ENCODE measurements at regions not wholly inside any gene's neighbourhood (a gene's known extent, or its start where the extent isn't known, plus 50 kb on each side); places are given as distances from the start of the nearest gene placed in this dataset.

DNA sequence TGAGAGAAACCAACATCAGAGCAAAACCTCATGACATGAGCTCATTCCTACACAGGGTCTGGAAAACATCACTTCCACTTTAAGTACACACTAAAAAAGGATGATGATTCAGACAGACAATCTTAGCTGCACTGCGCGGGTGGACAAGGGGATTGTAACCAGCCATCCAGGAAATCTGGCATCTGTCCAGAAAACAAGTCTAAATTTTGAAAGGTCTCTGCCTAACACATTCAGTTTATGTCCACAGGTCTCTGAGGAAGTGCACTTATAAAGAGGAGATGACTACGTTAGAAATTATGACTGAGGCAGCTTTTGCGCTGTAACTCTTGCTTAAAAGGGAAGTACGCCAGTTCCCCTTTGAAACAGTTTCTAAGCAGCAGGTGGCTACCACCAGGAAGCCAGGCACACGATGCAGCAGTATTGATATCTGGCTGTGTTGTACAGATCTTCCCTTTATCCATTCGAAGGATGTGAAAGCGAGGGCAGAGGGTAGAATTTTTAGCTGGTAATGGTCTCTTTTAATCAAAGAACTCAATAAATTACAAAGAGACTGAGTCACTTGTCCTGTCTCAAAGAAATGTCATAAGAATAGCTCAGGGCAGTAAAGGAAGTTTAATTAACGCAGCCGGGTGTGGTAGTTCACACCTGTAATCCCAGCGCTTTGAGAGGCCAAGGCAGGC, 128.0 kb downstream of the SETD4 start:
- Histone ChIP-seq H3K36me3 (ENCODE audit: control insufficient read depth in 1 of 2, insufficient read depth in 2 of 2, low read length in 2 of 2) (no peaks in the 10 kb centered on the region), H3K4me1 (ENCODE audit: control insufficient read depth in 1 of 2, insufficient read depth in 2 of 2, low read length in 2 of 2) (peaks cover 3 to 12% of the 10 kb centered on the region in 2 donors), H3K27ac (ENCODE audit: low read length) (peak overlapping the region; percentile 55), H3K27me3 (ENCODE audit: low read depth, low read length) (no peaks in the 10 kb centered on the region), H3K4me3 (ENCODE audit: low read depth in 1 of 2, low read length in 2 of 2) (no peak overlapping the region), H3K9me3 (ENCODE audit: control insufficient read depth in 1 of 2, low read length in 2 of 2) (no peaks in the 10 kb centered on the region)

DNA sequence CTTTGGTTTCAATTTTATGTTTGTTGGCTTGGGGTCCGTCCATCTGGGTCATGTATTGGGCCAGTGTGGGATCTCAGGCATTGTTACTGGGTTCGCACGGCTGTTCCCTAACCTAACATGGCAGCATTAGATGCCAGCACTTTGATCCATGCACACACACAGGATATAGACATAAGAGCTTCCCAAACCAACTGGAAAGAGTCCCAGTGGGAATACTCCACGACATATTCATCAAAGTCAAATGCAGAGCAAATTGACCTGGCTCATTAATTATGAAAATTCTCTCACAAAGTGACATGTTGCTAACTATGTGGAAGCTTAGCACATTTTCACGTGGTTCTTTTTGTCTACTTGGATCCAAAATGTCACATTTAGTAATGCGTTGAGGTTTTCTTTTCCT, 130.4 kb downstream of the SETD4 start:
- Histone ChIP-seq H3K4me1 (ENCODE audit: control insufficient read depth in 1 of 2, insufficient read depth in 2 of 2, low read length in 2 of 2) (peaks cover 3 to 12% of the 10 kb centered on the region in 2 donors), H3K9me3 (ENCODE audit: control insufficient read depth in 1 of 2, low read length in 2 of 2) (no peaks in the 10 kb centered on the region), H3K4me3 (ENCODE audit: low read depth in 1 of 2, low read length in 2 of 2) (no peak overlapping the region), H3K27ac (ENCODE audit: low read length) (no peak overlapping the region), H3K27me3 (ENCODE audit: low read depth, low read length) (no peaks in the 10 kb centered on the region), H3K36me3 (ENCODE audit: control insufficient read depth in 1 of 2, insufficient read depth in 2 of 2, low read length in 2 of 2) (no peaks in the 10 kb centered on the region)

DNA sequence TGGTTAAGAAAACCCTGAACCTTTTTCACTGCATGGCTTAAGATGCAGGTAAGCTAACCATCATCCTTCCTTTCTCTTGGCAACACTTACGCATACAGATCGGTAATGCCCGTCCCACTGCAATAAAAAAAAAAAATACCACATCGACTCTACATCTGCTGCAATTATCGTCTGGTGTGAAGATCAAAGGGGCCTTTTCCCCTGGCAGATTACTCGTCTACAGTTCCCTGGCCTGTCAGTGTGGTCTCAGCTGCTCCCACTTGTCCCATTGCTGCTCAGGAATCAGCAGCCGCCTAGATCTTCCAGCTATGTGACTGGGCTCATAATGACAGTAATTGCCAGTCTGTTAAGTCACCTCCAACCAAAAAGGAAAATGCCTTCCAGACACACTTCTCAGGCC, 133.1 kb downstream of the SETD4 start:
- H3K4me3 ChIP-seq (ENCODE audit: low read depth in 1 of 2, low read length in 2 of 2) = no peak overlapping the region
- no peaks in the 10 kb centered on the region for H3K9me3 ChIP-seq (ENCODE audit: control insufficient read depth in 1 of 2, low read length in 2 of 2)
- peaks cover 0 to 2% of the 10 kb centered on the region in 2 donors for H3K4me1 ChIP-seq (ENCODE audit: control insufficient read depth in 1 of 2, insufficient read depth in 2 of 2, low read length in 2 of 2)
- no peaks in the 10 kb centered on the region for H3K36me3 ChIP-seq (ENCODE audit: control insufficient read depth in 1 of 2, insufficient read depth in 2 of 2, low read length in 2 of 2)
- H3K27ac ChIP-seq (ENCODE audit: low read length) = no peak overlapping the region
- no peaks in the 10 kb centered on the region for H3K27me3 ChIP-seq (ENCODE audit: low read depth, low read length)

DNA sequence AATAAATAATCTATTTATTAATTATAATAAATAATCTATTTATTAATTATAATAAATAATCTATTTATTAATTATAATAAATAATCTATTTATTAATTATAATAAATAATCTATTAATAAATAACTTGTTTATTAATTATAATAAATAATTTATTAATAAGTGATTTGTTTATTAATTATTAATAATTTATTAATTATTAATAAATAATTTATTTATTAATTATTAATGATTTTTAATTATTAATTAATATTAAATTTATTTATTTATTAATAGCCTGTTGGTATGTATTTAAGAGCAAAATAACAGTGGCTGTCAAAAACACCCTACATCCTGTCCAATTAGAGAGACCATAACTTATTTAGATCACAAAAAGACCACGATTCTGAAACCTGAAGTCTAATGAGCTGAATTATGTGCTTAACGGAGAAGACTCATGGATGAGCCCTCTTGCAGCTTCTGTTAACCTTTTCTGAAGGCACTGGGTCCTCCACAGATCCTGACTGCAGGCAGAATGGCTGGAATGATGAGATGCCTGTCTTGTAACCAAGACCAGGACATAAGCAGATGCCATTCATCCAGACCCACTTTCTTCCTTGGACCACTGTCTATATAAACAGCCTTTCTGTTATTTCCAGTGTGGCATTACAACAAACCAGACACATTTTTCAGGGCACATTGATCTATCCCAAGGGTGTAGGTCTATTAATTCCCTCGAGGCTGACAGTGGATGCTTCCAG, 134.2 kb downstream of the SETD4 start:
- Histone ChIP-seq H3K27me3 (ENCODE audit: low read depth, low read length) (no peaks in the 10 kb centered on the region), H3K36me3 (ENCODE audit: control insufficient read depth in 1 of 2, insufficient read depth in 2 of 2, low read length in 2 of 2) (no peaks in the 10 kb centered on the region), H3K4me1 (ENCODE audit: control insufficient read depth in 1 of 2, insufficient read depth in 2 of 2, low read length in 2 of 2) (no peaks in the 10 kb centered on the region), H3K4me3 (ENCODE audit: low read depth in 1 of 2, low read length in 2 of 2) (no peak overlapping the region), H3K27ac (ENCODE audit: low read length) (no peak overlapping the region), H3K9me3 (ENCODE audit: control insufficient read depth in 1 of 2, low read length in 2 of 2) (no peaks in the 10 kb centered on the region)

DNA sequence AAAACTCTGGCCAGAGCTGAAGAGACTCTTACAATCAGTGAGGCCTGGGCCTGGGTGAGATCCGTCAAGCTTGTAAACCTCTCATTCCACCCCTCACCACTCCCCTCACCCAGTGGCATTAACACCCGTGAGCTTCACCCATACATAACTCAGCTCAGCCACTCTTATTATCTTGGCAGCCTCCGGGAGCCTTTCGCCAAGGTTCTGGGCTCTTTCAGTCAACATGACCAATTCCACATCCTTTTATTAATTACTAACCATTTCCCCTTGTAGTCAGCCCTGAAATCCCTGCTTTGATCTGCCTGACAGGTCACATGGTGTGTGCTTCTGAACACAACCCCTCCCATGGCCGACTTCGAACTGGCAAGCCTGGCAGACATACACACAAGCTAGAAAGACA, 134.8 kb downstream of the SETD4 start:
- Histone ChIP-seq H3K27me3 (ENCODE audit: low read depth, low read length) (no peaks in the 10 kb centered on the region), H3K9me3 (ENCODE audit: control insufficient read depth in 1 of 2, low read length in 2 of 2) (no peaks in the 10 kb centered on the region), H3K4me3 (ENCODE audit: low read depth in 1 of 2, low read length in 2 of 2) (no peak overlapping the region), H3K4me1 (ENCODE audit: control insufficient read depth in 1 of 2, insufficient read depth in 2 of 2, low read length in 2 of 2) (no peaks in the 10 kb centered on the region), H3K27ac (ENCODE audit: low read length) (no peak overlapping the region), H3K36me3 (ENCODE audit: control insufficient read depth in 1 of 2, insufficient read depth in 2 of 2, low read length in 2 of 2) (no peaks in the 10 kb centered on the region)

DNA sequence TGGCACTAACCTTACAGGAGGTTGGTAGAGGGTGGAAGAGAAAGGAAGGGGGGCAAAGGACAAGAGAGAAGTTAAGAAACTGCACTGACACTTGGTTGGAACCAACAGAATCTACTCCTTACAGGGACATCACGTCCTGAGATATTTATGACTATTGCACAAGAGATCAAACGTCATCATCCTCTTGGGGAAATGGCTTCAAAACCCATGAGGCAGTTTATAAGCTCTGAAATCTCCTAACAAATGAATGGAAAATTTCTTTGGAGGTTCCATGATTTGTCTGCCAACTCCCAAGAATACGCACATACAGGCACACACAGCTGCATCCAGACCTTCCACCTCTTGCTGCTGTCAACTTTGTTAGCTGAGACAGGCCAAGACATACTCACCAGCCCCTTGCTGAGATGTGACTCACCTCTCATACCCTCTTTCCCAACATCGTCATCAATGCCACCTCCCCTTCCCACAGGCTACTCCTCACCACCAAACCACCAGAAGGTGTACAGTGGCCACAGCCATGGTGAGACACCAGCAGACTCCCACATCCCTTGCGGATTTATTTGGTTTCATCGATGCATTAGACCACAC, 135.5 kb downstream of the SETD4 start:
- Histone ChIP-seq H3K4me3 (ENCODE audit: low read depth in 1 of 2, low read length in 2 of 2) (no peak overlapping the region), H3K27ac (ENCODE audit: low read length) (no peak overlapping the region)

DNA sequence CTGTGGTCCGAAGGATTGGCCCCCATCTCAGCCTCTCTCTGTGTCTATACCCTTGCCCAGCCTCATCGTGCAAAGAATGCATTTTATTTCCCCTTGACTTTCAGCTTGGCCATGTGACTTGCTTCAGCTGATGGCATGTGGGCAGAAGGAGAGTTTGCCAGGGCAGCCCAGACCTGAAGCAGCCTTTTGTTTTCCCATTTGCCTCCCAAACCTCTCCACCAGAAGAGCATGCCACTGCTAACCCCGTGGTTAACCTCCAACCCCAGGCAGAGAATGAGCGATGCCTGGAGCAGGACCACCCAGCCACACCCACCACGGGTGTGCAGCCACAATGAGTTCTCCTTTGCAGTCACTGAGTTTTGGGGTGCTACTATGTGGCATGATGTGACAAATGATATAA, 136.4 kb downstream of the SETD4 start:
- H3K27me3 ChIP-seq (ENCODE audit: low read depth, low read length) = no peaks in the 10 kb centered on the region
- H3K36me3 ChIP-seq (ENCODE audit: control insufficient read depth in 1 of 2, insufficient read depth in 2 of 2, low read length in 2 of 2) = no peaks in the 10 kb centered on the region

More for the DNA sequence above, 135.5 kb downstream of the SETD4 start:
- Histone ChIP-seq H3K4me1 (ENCODE audit: control insufficient read depth in 1 of 2, insufficient read depth in 2 of 2, low read length in 2 of 2) (no peaks in the 10 kb centered on the region), H3K36me3 (ENCODE audit: control insufficient read depth in 1 of 2, insufficient read depth in 2 of 2, low read length in 2 of 2) (no peaks in the 10 kb centered on the region), H3K9me3 (ENCODE audit: control insufficient read depth in 1 of 2, low read length in 2 of 2) (no peaks in the 10 kb centered on the region), H3K27me3 (ENCODE audit: low read depth, low read length) (no peaks in the 10 kb centered on the region)

DNA sequence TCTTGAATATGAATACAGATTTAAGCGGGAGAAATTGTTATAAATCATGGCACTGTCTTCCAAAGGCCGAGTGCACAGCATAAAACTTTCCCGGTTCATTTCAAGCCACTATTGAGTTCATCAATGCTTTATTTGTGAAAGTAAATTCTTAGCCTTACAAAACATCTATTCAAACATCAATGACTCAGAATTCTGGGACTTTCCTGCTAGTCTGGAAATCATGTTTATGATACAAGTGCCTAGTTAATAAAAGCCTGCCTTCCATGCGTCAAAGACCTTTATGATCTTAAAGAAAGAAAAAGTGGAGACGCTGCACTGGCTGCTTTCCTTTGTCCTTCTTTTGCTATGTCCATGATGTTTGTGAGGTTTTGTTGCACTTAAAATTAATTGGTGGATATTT, 137.7 kb downstream of the SETD4 start:
- H3K27me3 ChIP-seq (ENCODE audit: low read depth, low read length) = no peaks in the 10 kb centered on the region
- H3K4me3 ChIP-seq (ENCODE audit: low read depth in 1 of 2, low read length in 2 of 2) = no peak overlapping the region
- no peaks in the 10 kb centered on the region for H3K9me3 ChIP-seq (ENCODE audit: control insufficient read depth in 1 of 2, low read length in 2 of 2)
- no peak overlapping the region for H3K27ac ChIP-seq (ENCODE audit: low read length)
- H3K36me3 ChIP-seq (ENCODE audit: control insufficient read depth in 1 of 2, insufficient read depth in 2 of 2, low read length in 2 of 2) = no peaks in the 10 kb centered on the region
- no peaks in the 10 kb centered on the region for H3K4me1 ChIP-seq (ENCODE audit: control insufficient read depth in 1 of 2, insufficient read depth in 2 of 2, low read length in 2 of 2)

More for the DNA sequence above, 136.4 kb downstream of the SETD4 start:
- Histone ChIP-seq H3K4me1 (ENCODE audit: control insufficient read depth in 1 of 2, insufficient read depth in 2 of 2, low read length in 2 of 2) (no peaks in the 10 kb centered on the region), H3K4me3 (ENCODE audit: low read depth in 1 of 2, low read length in 2 of 2) (no peak overlapping the region), H3K27ac (ENCODE audit: low read length) (no peak overlapping the region), H3K9me3 (ENCODE audit: control insufficient read depth in 1 of 2, low read length in 2 of 2) (no peaks in the 10 kb centered on the region)

DNA sequence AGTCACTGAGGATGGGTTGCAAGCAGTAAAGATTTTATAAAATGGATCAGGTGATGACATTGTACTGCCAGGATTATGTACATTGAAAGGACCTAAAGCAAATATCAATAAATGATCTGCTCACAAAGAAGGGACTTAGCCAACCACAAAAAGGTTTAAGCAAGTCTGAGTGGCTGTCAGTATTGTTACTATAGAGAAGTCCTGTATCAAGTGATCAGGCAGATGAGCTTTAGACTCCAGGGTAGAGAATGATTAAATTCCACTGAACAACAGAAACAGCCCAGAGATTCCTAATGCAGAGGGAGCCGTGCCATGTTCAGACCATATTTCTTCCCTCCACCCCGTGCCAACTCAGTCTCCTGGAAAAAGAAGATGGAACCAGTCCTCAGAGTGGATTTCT, 138.9 kb downstream of the SETD4 start:
- Histone ChIP-seq H3K9me3 (ENCODE audit: control insufficient read depth in 1 of 2, low read length in 2 of 2) (no peaks in the 10 kb centered on the region), H3K27me3 (ENCODE audit: low read depth, low read length) (no peaks in the 10 kb centered on the region), H3K4me1 (ENCODE audit: control insufficient read depth in 1 of 2, insufficient read depth in 2 of 2, low read length in 2 of 2) (no peaks in the 10 kb centered on the region), H3K27ac (ENCODE audit: low read length) (no peak overlapping the region), H3K36me3 (ENCODE audit: control insufficient read depth in 1 of 2, insufficient read depth in 2 of 2, low read length in 2 of 2) (no peaks in the 10 kb centered on the region), H3K4me3 (ENCODE audit: low read depth in 1 of 2, low read length in 2 of 2) (no peak overlapping the region)

DNA sequence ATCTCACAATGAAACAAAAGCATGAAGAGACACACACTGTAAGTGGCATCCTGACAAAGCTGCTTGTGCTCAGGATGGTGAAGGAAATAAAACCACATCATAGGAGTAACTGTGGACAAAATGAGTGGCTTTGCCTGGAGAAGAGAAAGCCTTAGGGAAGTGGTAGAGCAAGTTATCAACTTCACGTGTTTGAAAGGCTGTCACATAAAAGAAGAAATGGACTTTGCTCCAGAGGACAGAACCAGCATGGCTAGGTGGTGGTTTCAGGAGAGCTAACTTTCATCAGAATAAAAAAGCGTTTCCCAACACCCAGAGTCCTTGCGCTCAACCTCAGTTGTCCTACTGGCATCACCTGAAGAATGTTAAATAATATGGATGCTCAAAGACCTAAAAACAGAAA, 139.9 kb downstream of the SETD4 start:
- Histone ChIP-seq H3K4me1 (ENCODE audit: control insufficient read depth in 1 of 2, insufficient read depth in 2 of 2, low read length in 2 of 2) (no peaks in the 10 kb centered on the region), H3K9me3 (ENCODE audit: control insufficient read depth in 1 of 2, low read length in 2 of 2) (no peaks in the 10 kb centered on the region), H3K4me3 (ENCODE audit: low read depth in 1 of 2, low read length in 2 of 2) (no peak overlapping the region)

DNA sequence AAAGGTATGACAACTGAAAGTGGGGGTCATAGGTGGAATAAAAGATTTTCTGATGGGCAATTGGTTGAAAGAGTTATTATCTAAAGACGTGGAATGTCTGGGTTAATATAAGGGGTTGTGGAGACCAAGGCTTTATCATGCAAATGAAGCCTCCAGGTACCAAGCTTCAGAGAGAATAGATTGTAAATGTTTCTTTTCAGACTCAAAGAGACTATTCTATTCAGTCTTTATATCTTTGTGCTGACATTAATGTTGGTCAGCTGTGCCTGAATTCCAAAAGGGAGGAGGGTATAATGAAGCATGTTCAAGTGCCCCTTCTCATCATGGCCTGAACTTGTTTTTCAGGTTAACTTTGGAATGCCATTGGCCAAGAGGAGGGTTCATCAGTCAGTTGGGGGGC, 145.3 kb downstream of the SETD4 start:
- Histone ChIP-seq H3K27ac (ENCODE audit: low read length) (no peak overlapping the region), H3K4me3 (ENCODE audit: low read depth in 1 of 2, low read length in 2 of 2) (no peak overlapping the region), H3K36me3 (ENCODE audit: control insufficient read depth in 1 of 2, insufficient read depth in 2 of 2, low read length in 2 of 2) (no peaks in the 10 kb centered on the region), H3K9me3 (ENCODE audit: control insufficient read depth in 1 of 2, low read length in 2 of 2) (no peaks in the 10 kb centered on the region), H3K27me3 (ENCODE audit: low read depth, low read length) (no peaks in the 10 kb centered on the region), H3K4me1 (ENCODE audit: control insufficient read depth in 1 of 2, insufficient read depth in 2 of 2, low read length in 2 of 2) (no peaks in the 10 kb centered on the region)

More for the DNA sequence above, 139.9 kb downstream of the SETD4 start:
- H3K27me3 ChIP-seq (ENCODE audit: low read depth, low read length) = no peaks in the 10 kb centered on the region
- H3K27ac ChIP-seq (ENCODE audit: low read length) = no peak overlapping the region
- H3K36me3 ChIP-seq (ENCODE audit: control insufficient read depth in 1 of 2, insufficient read depth in 2 of 2, low read length in 2 of 2) = no peaks in the 10 kb centered on the region
